H1 (cell line): ENCODE measurements at regions not wholly inside any gene's neighbourhood (a gene's known extent, or its start where the extent isn't known, plus 50 kb on each side); places are given as distances from the start of the nearest gene placed in this dataset.

ENCODE experiments used
- ASH2L ChIP-seq: fragments of 200-600, 300-600 bp; sonication (generic); IDR thresholded peaks from one replicate; pipeline ENCODE4 v1.7.1; 2017; ENCODE audit warnings: low read length
- BCL11A ChIP-seq, 2 experiments: IDR thresholded peaks; one replicate each; pipeline ENCODE4 v1.6.1; 2011; ENCODE audit warnings: low read depth in 2 of 2, low read length in 2 of 2, mild to moderate bottlenecking in 2 of 2
- CREB1 ChIP-seq: IDR thresholded peaks from 2 replicates; pipeline ENCODE4 v1.6.1; 2012; ENCODE audit warnings: inconsistent platforms
- CTBP2 ChIP-seq: IDR thresholded peaks from 2 replicates; pipeline ENCODE4 v1.7.0; 2011; ENCODE audit warnings: borderline replicate concordance, mild to moderate bottlenecking, moderate library complexity, mixed read lengths, low read length; ENCODE audit not compliant: insufficient read depth, insufficient read length
- EGR1 ChIP-seq: IDR thresholded peaks from 2 replicates; pipeline ENCODE4 v1.6.1; 2011; ENCODE audit warnings: low read depth, low read length, borderline replicate concordance
- JUN ChIP-seq: IDR thresholded peaks from 2 replicates; pipeline ENCODE4 v1.6.1; 2011; ENCODE audit warnings: low read depth, mild to moderate bottlenecking, improper control_type of control experiment, low read length
- JUND ChIP-seq: IDR thresholded peaks from 2 replicates; pipeline ENCODE4 v1.6.1; 2011; ENCODE audit warnings: mild to moderate bottlenecking, improper control_type of control experiment, low read length
- RAD21 ChIP-seq, 2 experiments: IDR thresholded peaks in 1 of 2; conservative IDR thresholded peaks in 1 of 2; 2 replicates each; pipeline ENCODE4 v1.6.1; 2011; ENCODE audit warnings: low read depth in 2 of 2, low read length in 2 of 2, improper control_type of control experiment in 1 of 2, inconsistent platforms in 1 of 2, mild to moderate bottlenecking in 1 of 2, moderate library complexity in 1 of 2
- SIRT6 ChIP-seq: IDR thresholded peaks from one replicate; pipeline ENCODE4 v1.7.1; 2012; ENCODE audit warnings: low read length, inconsistent platforms
- SP1 ChIP-seq: IDR thresholded peaks from 2 replicates; pipeline ENCODE4 v1.6.1; 2011; ENCODE audit warnings: low read depth, low read length
- SP2 ChIP-seq: IDR thresholded peaks from 2 replicates; pipeline ENCODE4 v1.6.1; 2012; ENCODE audit warnings: mild to moderate bottlenecking, low read length, inconsistent platforms
- SP4 ChIP-seq: IDR thresholded peaks from 2 replicates; pipeline ENCODE4 v1.6.1; 2012; ENCODE audit warnings: low read length, inconsistent platforms
- TCF12 ChIP-seq: IDR thresholded peaks from 2 replicates; pipeline ENCODE4 v1.6.1; 2011; ENCODE audit warnings: low read depth, mild to moderate bottlenecking, low read length
- TF ChIP-seq, protein P1 (sequence below): fragments of 300-600 bp; sonication (generic); IDR thresholded peaks from 2 replicates; pipeline ENCODE4 v1.7.1; 2012; ENCODE audit warnings: low read length, moderate library complexity, mild to moderate bottlenecking, inconsistent platforms; ENCODE audit not compliant: insufficient replicate concordance

GRCh38 chr7:66426332-66426731, 202.3 kb upstream of the KCTD7 start (continued):
- TF ChIP-seq, protein P1, sequence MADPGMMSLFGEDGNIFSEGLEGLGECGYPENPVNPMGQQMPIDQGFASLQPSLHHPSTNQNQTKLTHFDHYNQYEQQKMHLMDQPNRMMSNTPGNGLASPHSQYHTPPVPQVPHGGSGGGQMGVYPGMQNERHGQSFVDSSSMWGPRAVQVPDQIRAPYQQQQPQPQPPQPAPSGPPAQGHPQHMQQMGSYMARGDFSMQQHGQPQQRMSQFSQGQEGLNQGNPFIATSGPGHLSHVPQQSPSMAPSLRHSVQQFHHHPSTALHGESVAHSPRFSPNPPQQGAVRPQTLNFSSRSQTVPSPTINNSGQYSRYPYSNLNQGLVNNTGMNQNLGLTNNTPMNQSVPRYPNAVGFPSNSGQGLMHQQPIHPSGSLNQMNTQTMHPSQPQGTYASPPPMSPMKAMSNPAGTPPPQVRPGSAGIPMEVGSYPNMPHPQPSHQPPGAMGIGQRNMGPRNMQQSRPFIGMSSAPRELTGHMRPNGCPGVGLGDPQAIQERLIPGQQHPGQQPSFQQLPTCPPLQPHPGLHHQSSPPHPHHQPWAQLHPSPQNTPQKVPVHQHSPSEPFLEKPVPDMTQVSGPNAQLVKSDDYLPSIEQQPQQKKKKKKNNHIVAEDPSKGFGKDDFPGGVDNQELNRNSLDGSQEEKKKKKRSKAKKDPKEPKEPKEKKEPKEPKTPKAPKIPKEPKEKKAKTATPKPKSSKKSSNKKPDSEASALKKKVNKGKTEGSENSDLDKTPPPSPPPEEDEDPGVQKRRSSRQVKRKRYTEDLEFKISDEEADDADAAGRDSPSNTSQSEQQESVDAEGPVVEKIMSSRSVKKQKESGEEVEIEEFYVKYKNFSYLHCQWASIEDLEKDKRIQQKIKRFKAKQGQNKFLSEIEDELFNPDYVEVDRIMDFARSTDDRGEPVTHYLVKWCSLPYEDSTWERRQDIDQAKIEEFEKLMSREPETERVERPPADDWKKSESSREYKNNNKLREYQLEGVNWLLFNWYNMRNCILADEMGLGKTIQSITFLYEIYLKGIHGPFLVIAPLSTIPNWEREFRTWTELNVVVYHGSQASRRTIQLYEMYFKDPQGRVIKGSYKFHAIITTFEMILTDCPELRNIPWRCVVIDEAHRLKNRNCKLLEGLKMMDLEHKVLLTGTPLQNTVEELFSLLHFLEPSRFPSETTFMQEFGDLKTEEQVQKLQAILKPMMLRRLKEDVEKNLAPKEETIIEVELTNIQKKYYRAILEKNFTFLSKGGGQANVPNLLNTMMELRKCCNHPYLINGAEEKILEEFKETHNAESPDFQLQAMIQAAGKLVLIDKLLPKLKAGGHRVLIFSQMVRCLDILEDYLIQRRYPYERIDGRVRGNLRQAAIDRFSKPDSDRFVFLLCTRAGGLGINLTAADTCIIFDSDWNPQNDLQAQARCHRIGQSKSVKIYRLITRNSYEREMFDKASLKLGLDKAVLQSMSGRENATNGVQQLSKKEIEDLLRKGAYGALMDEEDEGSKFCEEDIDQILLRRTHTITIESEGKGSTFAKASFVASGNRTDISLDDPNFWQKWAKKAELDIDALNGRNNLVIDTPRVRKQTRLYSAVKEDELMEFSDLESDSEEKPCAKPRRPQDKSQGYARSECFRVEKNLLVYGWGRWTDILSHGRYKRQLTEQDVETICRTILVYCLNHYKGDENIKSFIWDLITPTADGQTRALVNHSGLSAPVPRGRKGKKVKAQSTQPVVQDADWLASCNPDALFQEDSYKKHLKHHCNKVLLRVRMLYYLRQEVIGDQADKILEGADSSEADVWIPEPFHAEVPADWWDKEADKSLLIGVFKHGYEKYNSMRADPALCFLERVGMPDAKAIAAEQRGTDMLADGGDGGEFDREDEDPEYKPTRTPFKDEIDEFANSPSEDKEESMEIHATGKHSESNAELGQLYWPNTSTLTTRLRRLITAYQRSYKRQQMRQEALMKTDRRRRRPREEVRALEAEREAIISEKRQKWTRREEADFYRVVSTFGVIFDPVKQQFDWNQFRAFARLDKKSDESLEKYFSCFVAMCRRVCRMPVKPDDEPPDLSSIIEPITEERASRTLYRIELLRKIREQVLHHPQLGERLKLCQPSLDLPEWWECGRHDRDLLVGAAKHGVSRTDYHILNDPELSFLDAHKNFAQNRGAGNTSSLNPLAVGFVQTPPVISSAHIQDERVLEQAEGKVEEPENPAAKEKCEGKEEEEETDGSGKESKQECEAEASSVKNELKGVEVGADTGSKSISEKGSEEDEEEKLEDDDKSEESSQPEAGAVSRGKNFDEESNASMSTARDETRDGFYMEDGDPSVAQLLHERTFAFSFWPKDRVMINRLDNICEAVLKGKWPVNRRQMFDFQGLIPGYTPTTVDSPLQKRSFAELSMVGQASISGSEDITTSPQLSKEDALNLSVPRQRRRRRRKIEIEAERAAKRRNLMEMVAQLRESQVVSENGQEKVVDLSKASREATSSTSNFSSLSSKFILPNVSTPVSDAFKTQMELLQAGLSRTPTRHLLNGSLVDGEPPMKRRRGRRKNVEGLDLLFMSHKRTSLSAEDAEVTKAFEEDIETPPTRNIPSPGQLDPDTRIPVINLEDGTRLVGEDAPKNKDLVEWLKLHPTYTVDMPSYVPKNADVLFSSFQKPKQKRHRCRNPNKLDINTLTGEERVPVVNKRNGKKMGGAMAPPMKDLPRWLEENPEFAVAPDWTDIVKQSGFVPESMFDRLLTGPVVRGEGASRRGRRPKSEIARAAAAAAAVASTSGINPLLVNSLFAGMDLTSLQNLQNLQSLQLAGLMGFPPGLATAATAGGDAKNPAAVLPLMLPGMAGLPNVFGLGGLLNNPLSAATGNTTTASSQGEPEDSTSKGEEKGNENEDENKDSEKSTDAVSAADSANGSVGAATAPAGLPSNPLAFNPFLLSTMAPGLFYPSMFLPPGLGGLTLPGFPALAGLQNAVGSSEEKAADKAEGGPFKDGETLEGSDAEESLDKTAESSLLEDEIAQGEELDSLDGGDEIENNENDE: no peak
- TF ChIP-seq SP4: no peak
- no peak for TF ChIP-seq EGR1
- TF ChIP-seq CTBP2: no peak
- TF ChIP-seq SP1: no peak
- no peak for TF ChIP-seq SP2
- TF ChIP-seq JUN: no peak
- TF ChIP-seq JUND: no peak
- no peak for TF ChIP-seq TCF12
- TF ChIP-seq SIRT6: no peak
- no peak for TF ChIP-seq BCL11A (IDR thresholded peaks at IDR 0.05; ENCODE audit: low read depth in 2 of 2, low read length in 2 of 2)
- TF ChIP-seq ASH2L: no peak
- TF ChIP-seq RAD21 (IDR thresholded peaks at IDR 0.05 in 1 of 2, conservative IDR thresholded peaks at IDR 0.05 in 1 of 2; ENCODE audit: low read depth in 2 of 2, low read length in 2 of 2): no peak
- no peak for TF ChIP-seq CREB1
